ENCODE measurements at regions not wholly inside any gene's neighbourhood (a gene's known extent, or its start where the extent isn't known, plus 50 kb on each side); places are given as distances from the start of the nearest gene placed in this dataset.
"Not testable (repeated sequence)": the region's sequence is repeated elsewhere in the genome, so short reads cannot be mapped to it uniquely, and the experiment has no call there.

GRCh38 chr4:138499627-138500026, 257.5 kb upstream of the SLC7A11 start:
- DNase-seq (ENCODE audit: low spot score) = no peak

GRCh38 chr4:138494931-138495330, 252.8 kb upstream of the SLC7A11 start:
- DNase-seq (ENCODE audit: low spot score) = peak; percentile 21

- no peak for DNase-seq (ENCODE audit: low spot score)
Measured at GRCh38 chr4:138494116-138494515, 252.0 kb upstream of the SLC7A11 start.

- DNase-seq (ENCODE audit: low spot score) = no peak
Measured at GRCh38 chr4:138492176-138492575, 250.0 kb upstream of the SLC7A11 start.

- DNase-seq (ENCODE audit: low spot score) = no peak
Measured at GRCh38 chr4:138488533-138488932, 246.4 kb upstream of the SLC7A11 start.

- no peak for DNase-seq (ENCODE audit: low spot score)
Measured at GRCh38 chr4:138487670-138488069, 245.5 kb upstream of the SLC7A11 start.

- no peak for DNase-seq (ENCODE audit: low spot score)
Measured at GRCh38 chr4:138487230-138487629, 245.1 kb upstream of the SLC7A11 start.

- no peak for DNase-seq (ENCODE audit: low spot score)
Measured at GRCh38 chr4:138485498-138485897, 243.3 kb upstream of the SLC7A11 start.

- DNase-seq (ENCODE audit: low spot score) = no peak
Measured at GRCh38 chr4:138475116-138475515, 233.0 kb upstream of the SLC7A11 start.

- no peak for DNase-seq (ENCODE audit: low spot score)
Measured at GRCh38 chr4:138473339-138473738, 231.2 kb upstream of the SLC7A11 start.

GRCh38 chr4:138460477-138461414, 218.6 kb upstream of the SLC7A11 start:
- no peak for DNase-seq (ENCODE audit: low spot score)

GRCh38 chr4:138458751-138459150, 216.6 kb upstream of the SLC7A11 start:
- no peak for DNase-seq (ENCODE audit: low spot score)

- not testable (repeated sequence) for DNase-seq (ENCODE audit: low spot score)
Measured at GRCh38 chr4:138456349-138456748, 214.2 kb upstream of the SLC7A11 start.

GRCh38 chr4:138455097-138455496, 212.9 kb upstream of the SLC7A11 start:
- no peak for DNase-seq (ENCODE audit: low spot score)

GRCh38 chr4:138452826-138453225, 210.7 kb upstream of the SLC7A11 start:
- DNase-seq (ENCODE audit: low spot score) = no peak

- DNase-seq (ENCODE audit: low spot score) = no peak
Measured at GRCh38 chr4:138451276-138451663, 209.1 kb upstream of the SLC7A11 start.

GRCh38 chr4:138450546-138451275, 208.6 kb upstream of the SLC7A11 start:
- peak; percentile 3 for DNase-seq (ENCODE audit: low spot score)

- DNase-seq (ENCODE audit: low spot score) = no peak
Measured at GRCh38 chr4:138449938-138450337, 207.8 kb upstream of the SLC7A11 start.

GRCh38 chr4:138448169-138448568, 206.0 kb upstream of the SLC7A11 start:
- no peak for DNase-seq (ENCODE audit: low spot score)

GRCh38 chr4:138446456-138446855, 204.3 kb upstream of the SLC7A11 start:
- no peak for DNase-seq (ENCODE audit: low spot score)

GRCh38 chr4:138445098-138445497, 202.9 kb upstream of the SLC7A11 start:
- no peak for DNase-seq (ENCODE audit: low spot score)

- no peak for DNase-seq (ENCODE audit: low spot score)
Measured at GRCh38 chr4:138444260-138444659, 202.1 kb upstream of the SLC7A11 start.

GRCh38 chr4:138439143-138439581, 197.0 kb upstream of the SLC7A11 start:
- DNase-seq (ENCODE audit: low spot score) = peak; percentile 36
